GM19468 (cell line): ENCODE measurements at regions not wholly inside any gene's neighbourhood (a gene's known extent, or its start where the extent isn't known, plus 50 kb on each side); places are given as distances from the start of the nearest gene placed in this dataset.

Experiments
- ATAC-seq: cut with Tn5 transposase; IDR thresholded peaks from one replicate; pipeline ENCODE4 v1.9.1; 2021; ENCODE audit warnings: mild to moderate bottlenecking, moderate library complexity, moderate number of reproducible peaks; ENCODE audit not compliant: unreplicated experiment; ENCODE audit errors: extremely low read depth

DNA sequence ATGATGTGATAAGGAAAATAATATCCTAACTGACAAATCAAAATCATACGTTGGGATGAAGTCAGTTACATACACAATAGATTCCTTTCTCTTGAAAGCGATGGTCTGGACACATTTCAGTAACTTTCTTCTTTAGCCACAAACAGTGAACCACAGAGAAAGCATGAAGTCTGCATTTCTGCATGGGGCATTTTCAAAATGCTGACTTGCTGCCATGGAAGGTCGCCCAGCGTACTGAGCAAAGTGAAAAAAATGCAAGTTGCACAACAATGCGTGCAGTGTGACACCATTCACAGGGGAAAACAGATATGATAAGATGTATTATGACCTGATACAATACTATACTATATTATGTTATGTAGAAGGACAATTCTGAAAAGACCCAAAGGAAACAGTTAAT lies 146.3 kb downstream of the SNX18 start:
- no peak for ATAC-seq

DNA sequence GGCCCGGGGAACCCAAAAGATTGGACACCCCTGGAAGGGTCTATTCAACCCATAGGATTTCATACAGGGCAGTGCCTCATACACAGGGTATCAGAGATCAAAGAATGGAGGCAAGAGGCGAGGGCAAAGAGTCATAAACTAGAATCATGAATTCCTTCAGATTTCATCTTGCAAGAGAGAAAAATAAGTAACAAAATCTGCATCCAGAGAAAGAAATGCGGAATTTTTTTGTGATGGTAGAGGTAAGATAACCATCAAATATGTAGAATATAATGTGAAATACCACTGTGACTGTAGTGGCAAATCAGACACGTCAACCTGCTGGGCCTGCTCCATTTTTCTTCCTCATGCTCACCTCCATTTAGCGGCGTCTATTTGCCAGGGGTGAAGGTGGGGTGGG lies 143.6 kb downstream of the SNX18 start:
- ATAC-seq: no peak

DNA sequence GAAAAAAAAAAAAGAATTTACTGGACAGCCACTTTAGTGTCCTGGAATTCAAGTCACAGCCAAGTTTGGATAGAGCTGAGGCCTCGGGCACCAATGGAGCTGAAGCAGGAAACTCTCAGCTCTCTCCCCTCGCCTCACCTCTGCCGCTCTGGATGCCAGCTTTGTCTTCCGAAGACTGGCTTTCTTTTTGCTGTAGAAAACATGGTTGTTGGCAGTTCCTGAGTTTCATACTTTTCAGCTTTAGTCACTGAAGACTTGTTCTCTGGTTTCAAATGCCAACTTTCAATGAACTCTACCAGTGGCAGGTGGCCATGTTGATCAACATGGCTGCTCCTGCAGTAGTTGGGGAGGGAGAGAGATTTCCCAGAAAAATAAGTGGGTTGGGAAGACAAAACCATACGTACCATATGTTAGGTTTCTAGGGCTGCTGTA lies 142.2 kb downstream of the SNX18 start:
- ATAC-seq: no peak

DNA sequence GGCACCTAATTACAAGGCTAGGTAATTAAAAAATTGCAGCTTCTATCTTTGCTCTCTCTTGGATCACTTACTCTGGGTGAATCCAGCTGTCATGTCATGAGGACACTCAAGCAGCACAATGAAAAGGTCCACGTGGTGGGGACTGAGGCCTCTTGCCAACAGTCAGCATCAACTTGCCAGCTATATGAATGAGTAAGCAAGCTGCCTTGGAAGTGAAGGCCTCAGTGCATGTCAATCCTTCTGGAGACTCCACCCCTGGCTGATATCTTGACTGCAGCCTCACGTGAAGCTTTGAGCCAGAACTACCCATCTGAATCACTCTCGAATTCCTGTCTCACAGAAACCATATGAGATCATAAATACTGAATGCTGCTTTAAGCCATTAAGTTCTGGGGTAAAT lies 140.5 kb downstream of the SNX18 start:
- ATAC-seq: no peak

DNA sequence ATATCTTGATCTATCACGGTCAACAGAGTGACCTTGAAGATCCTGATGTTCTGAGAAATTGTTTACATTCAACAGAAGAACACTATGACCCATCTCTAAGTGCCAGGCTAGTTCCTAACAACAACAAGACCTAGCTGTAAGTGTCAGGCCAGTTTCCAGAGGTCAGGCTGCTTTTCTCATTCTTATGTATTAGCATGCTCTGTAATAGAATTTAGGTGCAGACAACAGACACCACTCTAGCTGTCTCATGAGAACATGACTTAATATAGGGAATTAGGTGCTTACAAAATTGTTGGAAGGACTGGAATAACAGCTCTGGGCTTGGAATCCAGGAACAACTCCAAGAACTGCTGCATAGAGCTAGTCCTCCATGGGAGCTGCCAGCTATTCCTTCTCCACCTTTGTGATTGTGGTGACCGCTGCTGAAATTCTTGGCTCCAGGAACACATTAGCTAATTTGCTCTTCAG lies 138.7 kb downstream of the SNX18 start:
- ATAC-seq: no peak

DNA sequence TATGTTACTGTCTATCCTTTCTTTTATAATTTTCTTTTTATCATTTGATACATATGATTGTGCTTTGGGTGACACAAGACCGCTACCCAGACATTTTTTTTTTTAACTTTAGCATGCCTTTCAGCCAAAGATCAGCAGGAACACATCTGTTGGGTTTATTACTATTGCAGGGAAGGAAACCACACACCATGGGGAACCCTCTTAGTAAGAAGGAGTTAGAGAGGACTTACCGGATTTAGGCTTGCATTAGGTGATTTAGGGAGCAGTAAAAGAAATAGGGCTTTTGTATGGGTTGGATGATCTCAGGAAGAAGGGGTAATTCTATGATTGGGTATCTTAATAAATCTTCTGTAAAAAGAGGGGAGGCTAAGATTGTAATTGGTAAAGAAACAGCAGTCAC lies 138.2 kb downstream of the SNX18 start:
- ATAC-seq: no peak

DNA sequence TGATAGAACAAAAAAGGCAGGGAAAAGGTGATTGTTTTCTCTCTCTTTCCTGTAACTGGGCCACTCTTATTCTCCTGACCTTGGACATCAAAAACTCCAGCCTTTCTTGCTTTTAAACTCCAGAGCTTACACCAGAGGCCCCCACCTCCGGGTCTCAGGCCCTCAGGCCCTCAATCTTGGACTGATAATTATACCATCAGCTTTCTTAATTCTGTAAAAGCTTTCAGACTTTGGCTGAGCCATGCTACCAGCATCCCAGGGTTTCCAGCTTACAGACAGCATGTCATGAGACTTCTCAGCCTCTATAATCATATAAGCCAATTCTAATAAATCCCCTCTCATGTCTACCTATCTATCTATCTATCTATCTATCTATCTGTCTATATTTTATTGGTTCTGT lies 137.7 kb downstream of the SNX18 start:
- ATAC-seq: no peak

DNA sequence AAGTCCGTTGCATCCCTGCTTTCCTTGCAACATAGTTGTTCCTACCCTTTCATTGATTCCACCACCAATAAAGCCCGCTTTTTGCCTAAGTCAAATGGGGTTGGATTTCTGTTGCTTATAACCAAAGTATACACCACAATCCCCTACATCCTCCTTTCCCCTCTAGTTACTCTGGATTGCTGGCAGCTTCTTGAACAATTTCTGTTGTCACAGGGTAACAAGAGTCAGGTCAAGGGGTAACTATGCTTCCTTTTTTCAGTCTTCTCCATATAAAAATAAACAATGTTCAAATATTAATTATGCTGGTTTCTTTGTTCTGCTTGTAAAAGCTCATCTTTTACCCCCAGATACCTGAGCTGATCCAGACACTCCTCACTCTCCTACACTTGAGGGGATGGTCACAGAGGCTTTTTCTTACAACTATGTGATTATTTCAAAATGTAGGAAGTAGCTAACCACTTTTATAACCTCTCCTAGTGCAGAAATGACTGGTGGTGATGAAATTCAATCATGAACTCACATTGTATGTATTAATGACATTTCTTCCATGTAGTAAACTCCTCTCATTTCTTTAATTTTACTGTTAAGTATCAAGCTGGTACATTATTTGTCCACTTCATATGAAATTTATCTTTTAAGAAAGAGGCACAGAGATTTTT lies 136.5 kb downstream of the SNX18 start:
- no peak for ATAC-seq

DNA sequence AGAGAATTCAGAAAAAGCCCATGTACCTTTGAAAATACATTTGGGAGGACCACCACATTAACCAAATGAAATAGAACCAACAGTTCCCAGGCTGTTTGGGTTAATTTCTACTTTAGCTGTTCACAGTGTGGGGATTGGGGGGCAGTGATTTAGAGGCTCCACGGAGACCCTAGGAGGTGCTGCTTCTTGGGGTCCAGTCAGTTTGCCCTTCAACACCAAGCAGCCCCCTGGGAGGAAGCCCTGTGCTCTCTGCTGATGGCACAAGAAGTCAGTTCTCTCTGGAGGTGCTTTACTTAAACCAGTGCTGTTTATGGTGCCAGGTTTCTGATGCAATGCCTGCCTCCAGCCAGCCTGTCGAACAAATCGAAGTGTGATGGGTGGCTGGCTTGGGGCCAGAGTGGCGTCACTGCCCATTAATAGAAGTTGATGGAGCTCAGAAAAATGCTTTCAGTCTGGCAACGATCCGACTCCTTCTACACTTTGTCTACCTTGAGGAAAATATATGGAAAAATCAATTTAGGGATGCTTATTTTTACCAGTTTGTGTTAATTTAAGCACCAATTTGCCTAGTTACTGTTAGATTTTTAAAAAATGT lies 134.0 kb downstream of the SNX18 start:
- ATAC-seq: no peak

DNA sequence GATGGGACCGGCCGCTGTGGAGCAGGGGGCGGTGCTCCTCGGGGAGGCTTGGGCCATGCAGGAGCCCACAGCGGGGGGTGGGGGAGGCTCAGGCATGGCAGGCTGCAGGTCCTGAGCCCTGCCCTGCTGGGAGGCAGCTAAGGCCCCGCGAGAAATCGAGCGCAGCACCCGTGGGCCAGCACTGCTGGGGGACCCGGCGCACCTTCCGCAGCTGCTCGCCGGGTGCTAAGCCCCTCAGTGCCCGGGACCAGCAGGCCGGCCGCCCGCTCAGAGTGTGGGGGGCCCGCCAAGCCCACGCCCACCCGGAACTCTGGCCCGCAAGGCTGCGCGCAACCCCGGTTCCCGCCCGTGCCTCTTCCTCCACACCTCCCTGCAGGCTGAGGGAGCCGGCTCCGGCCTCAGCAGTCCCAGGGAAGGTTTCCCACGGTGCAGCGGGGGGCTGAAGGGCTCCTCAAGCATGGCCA lies 131.5 kb downstream of the SNX18 start:
- no peak for ATAC-seq

DNA sequence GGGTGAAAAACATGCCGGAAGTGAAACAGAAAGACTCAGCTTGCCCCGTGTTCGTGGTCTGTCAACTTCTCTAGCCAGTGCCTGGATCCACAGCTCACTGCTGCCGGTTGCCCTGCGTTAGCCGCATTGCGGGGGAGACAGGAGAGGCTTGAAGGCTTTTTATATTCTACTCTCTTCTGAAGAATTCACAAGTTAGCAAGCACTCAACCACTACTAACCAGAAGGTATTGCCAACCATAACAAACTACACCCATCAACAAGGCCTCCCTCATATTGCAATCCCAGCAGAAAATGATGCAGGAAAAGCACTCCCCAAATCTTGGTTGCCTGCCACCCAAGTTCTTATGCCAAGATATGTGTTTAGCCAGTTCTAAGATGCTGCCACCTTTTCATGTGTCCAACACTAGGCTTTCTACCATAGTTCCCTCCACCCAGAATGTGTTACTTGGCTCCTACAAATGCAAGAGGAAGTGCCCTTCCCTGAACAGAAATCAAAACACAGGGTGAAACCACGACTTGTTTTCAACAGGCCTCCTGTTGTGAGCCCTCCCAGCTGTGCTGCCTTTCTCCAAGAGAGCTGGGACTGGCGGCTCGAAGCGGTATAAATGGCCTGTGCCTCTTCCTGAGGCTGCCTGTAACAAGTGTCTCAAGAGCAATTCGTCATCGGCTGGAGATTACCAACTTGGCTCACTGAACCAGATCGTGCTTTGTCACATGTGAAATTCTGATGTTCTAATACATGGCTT lies 129.0 kb downstream of the SNX18 start:
- ATAC-seq: peak; percentile 95

DNA sequence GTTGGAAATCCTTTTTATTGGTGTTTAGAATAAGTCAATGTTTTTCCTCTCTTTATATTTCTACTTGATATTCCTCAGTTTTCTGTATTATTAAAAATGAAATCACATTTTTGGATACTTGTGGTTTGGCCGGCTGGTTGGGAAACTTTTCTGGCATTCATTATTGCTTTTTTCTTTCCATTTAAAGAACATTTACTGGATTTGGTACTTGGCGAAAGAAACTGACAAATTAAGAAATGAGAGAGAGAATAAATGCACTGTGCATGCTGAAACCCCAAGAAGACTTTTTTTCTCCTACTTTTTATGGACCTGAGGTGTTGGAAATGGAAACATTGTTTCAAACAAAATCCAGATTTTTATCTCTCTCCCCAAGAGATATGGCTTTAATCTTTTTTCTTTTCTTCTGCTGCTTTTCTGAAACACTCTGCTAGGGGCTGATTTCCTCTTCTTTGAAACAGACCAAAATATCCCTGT lies 128.4 kb downstream of the SNX18 start:
- ATAC-seq: no peak

DNA sequence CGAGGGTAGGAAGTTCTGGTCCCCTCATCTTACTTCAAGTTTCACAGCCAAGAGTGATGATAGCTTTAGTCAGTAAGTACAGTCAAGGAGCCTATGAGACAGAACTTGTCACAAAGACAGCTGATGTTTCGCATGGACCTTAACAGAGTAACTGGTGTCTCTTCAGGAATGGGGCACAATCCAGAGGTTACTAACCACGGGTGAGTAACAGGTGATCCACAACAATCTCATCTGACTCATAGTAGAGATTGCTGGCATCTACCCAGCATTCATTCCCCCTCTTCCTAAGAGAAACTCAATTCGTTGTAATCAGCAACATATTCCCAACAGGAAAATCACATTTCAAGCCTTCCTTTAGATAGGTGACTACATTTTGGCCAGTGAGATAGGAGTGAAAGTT lies 126.7 kb downstream of the SNX18 start:
- ATAC-seq: no peak

DNA sequence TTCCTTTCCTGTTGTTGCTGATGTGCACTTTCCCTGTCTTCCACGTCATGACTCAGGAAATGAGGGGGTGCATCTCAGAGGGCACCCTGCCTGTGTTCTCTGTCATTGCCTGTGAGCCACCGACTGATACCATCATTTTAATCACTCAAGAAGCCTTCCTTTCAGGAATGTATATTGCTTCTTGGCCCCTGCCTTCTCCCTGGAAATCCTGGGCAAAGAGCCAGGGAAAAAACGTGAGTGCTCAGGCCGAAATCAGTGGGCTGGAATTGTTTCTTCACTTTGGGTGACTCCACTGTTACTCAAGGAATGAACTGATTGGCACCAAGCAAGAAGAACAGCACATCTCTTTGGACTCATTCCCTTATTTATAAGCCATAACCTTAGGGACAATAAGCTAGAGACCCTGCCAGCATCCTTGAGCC lies 126.1 kb downstream of the SNX18 start:
- no peak for ATAC-seq

DNA sequence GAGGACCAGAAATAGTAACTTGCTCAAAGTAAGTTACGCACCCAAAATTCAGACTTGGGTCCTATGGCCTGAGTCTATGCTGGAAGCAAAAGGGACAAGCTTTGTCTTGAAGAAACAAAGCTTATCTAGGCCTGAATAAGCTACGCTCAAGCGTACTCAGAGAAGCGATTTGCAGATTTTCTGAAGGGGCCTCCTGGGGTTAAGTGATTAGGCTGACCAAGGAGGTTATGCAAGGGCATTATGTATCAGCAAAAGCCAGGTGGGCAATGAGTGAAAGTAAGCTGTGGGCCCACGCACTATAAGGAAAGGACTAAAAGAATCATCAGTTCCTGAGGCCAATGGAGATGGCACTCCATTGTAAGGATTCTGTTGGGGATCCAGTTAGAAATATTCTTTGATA lies 122.1 kb downstream of the SNX18 start:
- ATAC-seq: no peak

DNA sequence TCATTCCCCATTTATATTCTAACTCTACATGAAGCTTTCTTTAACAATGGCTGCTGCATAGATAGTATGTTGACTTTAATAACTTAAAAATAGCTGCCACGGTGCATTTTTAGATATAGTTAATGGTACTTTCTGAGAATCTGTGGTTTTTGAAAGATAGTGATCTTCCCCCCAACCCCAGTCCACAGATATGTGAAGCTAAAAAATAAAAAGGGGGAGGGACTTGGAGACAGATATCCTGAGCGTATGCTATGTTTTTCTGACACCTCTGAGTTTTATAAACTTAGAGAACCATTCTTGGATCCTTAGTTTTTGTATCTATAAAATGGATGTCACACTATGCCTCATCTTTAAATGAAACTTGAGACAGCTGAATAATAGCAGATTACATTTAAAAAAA lies 120.5 kb downstream of the SNX18 start:
- ATAC-seq: no peak

DNA sequence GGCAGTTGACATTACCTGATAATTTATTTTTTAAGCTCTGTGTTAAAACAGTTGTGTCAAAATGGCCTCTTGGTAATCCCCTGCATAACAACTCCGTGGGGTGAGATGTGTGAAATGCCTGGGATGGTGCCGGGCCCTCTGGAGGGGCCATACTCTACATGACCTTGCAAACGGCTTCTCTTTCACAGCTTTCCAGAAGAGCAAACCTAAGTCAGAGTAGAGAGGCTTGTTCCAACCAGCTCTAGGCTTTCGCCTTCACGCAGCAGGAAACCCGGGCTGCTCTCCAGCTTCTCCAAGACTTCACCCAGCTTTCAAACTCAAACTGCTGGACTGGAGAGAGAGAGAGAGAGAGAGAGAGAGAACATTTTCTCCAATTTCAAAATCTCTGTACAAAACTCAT lies 120.1 kb downstream of the SNX18 start:
- ATAC-seq: no peak

DNA sequence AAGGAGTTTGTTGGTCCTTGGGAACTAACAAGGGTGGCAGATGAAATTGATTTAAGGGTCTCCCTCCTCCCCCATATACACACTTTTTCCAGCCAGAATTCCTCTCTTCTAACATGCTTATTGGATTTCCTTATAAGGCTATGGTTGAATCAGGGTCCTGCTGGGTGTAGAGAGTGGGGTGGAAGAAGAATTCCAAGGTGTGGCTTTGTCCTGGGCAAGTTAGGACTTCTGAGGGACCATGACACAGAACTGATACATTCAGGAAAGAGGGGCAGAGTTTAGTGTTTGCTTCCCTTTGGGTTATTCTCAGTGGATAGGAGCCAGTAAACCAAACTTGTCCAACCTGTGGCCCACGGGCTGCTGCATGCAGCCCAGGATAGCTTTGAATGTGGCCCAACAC lies 116.5 kb downstream of the SNX18 start:
- no peak for ATAC-seq

DNA sequence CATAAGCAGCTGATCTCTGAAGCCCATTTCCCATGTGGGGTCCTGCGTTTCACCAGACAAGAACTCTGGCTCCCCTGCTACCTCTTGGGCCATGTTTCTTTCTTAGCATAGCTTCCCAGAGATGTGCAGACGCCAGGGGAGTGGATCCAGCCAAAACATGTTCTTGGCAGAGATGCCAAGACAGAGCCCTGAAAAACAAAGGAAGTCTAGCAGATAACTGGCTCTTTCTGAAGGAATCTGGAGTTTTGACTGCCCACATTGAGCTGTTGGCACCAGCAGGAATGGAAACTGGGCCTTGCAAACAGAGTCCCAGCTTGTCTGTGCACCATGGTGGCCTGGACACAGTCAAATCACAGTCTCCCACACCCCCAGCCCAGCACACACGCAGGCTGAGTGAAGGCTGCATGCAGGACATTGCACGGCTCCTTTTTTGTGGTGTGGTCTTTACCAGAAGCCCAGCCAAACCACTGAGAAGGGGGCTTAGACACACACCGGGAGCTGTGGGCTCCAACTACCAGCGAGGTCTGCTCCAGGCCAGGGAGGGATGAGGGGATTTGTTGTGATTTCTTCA lies 114.7 kb downstream of the SNX18 start:
- ATAC-seq: no peak

DNA sequence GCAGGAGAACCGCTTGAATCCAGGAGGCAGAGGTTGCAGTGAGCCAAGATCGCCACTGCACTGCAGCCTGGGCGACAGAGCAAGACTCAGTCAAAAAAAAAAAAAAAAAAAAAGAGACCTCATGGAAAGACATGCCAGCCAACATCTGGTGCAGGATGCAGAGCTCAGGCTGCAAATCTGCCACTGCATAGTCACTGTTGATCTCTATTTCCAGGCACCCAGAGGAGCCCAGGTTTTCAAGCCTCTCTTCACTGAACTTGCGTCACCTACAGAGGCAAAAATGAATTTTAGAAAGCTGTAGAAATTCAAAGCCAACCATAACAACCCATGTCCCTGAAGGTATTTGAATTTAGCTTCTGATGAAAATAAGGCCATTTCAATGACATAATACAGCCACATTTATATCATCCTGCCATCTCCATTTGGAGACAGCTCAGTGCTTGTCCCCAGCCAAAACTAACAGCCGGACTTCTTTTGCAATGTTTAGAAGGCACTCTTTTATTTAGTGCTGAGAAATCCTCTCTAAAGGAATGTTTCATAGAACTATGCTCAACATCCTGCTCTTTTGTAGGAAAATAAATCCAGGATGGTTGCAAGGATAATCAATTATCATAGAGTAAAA lies 113.3 kb downstream of the SNX18 start:
- no peak for ATAC-seq
